ENCODE measurements at regions not wholly inside any gene's neighbourhood (a gene's known extent, or its start where the extent isn't known, plus 50 kb on each side); places are given as distances from the start of the nearest gene placed in this dataset.

DNA sequence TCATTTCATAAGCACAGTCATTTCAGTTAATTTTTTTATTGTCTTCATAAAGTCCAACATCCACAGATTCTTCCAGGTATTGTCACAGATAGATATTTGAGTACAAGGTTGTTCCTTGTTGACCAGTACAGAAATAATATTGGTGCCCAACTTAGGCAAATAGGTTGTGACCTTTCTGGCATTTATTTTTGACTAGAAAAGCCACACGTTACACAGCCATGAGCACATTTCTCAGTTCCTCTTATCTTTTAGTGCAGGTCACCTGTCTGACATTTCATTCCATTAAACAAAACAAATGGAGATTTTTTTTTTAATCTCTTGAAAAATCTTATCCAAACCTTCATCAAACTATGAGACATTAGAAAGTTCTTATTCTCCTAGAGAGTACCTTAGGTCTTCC lies 428.8 kb downstream of the ZNF521 start:
- TF ChIP-seq, protein P1, sequence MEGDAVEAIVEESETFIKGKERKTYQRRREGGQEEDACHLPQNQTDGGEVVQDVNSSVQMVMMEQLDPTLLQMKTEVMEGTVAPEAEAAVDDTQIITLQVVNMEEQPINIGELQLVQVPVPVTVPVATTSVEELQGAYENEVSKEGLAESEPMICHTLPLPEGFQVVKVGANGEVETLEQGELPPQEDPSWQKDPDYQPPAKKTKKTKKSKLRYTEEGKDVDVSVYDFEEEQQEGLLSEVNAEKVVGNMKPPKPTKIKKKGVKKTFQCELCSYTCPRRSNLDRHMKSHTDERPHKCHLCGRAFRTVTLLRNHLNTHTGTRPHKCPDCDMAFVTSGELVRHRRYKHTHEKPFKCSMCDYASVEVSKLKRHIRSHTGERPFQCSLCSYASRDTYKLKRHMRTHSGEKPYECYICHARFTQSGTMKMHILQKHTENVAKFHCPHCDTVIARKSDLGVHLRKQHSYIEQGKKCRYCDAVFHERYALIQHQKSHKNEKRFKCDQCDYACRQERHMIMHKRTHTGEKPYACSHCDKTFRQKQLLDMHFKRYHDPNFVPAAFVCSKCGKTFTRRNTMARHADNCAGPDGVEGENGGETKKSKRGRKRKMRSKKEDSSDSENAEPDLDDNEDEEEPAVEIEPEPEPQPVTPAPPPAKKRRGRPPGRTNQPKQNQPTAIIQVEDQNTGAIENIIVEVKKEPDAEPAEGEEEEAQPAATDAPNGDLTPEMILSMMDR (conservative IDR thresholded peaks at IDR 0.05; ENCODE audit: low read depth, low read length), result no peak
- DNase-seq (ENCODE audit: low read depth), result no peak
- H3K4me3 ChIP-seq (ENCODE audit: low read length), result no peak overlapping the region

DNA sequence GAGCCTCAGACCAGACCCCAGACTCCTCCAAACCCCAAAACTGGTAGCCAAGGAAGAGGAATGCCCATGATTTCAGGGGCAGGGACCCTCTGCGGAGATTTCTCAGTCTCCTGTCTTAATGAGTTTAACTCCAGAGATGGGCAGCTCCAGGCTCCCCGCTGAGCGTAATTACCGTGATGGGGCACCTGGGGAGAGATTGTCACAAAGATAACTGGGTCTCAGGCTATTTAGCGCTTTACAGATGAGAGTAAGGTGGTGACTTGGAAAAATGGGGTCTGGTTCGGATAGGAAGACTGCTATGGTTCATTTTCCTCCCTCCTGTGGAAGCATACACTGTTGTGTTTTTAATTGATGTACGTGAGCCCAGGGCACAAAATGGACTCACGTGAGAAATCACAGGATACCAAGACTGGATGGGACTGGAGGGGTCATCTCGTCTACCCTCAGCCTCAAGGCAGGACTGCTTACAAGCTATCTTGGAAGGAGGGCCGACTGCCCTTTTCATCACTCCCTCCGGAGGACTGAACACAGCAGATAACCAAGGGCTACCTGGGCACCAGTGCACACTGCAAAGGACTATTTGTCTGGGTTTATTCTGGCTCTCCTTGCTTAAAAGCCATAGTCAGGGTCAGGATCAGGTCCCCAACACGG lies 427.8 kb downstream of the ZNF521 start:
- no peak overlapping the region for H3K4me3 ChIP-seq (ENCODE audit: low read length)
- no peak for DNase-seq (ENCODE audit: low read depth)
- TF ChIP-seq, protein P1 (conservative IDR thresholded peaks at IDR 0.05; ENCODE audit: low read depth, low read length), result no peak

DNA sequence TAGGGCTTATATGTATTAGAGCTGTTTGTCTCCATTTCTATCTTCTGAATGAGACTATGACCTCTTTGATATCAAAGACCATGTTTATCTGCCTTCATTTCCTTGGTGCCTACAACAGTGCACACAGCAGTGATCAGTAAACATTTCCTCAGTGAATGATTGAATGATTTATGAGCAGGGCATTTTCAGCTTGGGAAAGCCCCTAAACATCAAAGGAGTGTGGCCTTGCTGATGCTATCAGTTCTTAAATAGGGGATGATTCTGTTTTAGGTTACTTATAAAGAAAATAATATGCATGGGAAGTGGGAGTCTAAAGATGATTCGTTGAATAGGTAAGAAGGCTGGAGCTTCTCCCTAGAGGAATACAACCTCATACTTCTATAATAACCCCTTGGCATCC lies 425.3 kb downstream of the ZNF521 start:
- H3K4me3 ChIP-seq (ENCODE audit: low read length), result no peak overlapping the region
- TF ChIP-seq, protein P1 (conservative IDR thresholded peaks at IDR 0.05; ENCODE audit: low read depth, low read length), result no peak
- no peak for DNase-seq (ENCODE audit: low read depth)

DNA sequence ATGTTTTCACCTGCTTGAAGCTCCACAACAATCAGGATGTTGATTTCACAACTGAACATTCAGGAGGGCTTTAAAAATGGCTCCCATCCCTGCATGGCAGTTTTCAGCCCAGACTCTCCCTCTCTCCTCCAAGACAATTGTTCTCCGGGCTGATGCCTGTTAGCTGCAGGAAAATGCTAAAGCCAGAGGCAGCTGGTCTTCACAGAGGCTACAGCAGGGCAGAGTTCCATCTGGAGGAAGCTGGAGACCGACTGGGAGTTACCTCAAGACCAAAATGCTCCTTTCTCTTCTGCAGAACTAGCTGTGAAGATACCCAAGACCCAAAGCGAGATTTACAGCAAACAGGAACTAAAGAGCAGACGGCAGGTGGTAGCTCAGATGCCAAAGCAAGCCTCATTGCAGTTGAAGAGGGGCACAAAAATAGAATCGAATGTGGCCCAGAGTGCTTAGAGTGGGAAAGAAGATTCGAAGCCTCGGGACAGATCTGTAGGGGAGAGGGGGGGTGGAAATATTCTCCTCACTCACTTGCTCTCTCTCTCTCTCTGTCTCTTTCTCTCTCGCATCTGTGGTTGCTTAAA lies 423.6 kb downstream of the ZNF521 start:
- DNase-seq (ENCODE audit: low read depth), result no peak
- H3K4me3 ChIP-seq (ENCODE audit: low read length), result no peak overlapping the region
- TF ChIP-seq, protein P1 (conservative IDR thresholded peaks at IDR 0.05; ENCODE audit: low read depth, low read length), result no peak

DNA sequence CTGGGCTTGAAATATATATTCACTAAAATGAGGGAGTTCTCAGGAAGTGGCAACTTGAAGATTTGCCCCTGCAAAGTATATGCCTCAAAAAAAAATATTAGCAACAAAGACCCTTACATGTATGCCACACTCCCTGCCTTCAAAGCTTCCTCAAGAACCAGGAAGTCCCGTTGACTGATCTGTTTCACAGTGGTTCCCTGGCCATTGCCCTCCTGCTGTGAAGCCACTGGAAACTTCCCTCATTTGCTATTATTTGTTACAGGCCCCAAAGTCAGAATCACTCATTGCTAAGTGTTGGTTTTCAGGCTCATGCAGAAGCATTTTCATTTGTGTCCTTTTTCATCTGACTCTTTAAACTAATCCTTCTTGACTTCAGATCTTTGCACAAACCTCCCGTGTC lies 421.5 kb downstream of the ZNF521 start:
- no peak for DNase-seq (ENCODE audit: low read depth)
- TF ChIP-seq, protein P1 (conservative IDR thresholded peaks at IDR 0.05; ENCODE audit: low read depth, low read length), result no peak
- H3K4me3 ChIP-seq (ENCODE audit: low read length), result no peak overlapping the region

DNA sequence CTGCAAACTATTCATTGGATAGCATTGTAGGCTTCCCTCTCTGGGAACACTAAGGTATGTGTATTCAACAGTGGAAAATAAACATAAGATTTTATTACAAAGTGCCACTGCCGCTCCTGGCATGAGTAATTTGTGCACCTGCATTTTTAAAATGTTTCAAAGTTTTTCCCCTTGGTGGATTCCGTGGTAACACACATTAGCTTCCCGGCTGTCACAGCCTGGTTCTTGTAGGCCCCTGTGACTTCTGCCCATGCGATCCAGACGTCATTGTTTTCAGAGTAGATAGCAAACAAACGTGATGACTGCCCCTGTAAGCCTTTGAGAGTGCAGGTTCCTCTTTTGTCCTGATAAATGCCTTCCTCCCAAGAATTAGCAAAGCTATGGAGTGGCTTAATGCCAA lies 421.0 kb downstream of the ZNF521 start:
- no peak overlapping the region for H3K4me3 ChIP-seq (ENCODE audit: low read length)
- DNase-seq (ENCODE audit: low read depth), result peak; percentile 61
- TF ChIP-seq, protein P1 (conservative IDR thresholded peaks at IDR 0.05; ENCODE audit: low read depth, low read length), result no peak

DNA sequence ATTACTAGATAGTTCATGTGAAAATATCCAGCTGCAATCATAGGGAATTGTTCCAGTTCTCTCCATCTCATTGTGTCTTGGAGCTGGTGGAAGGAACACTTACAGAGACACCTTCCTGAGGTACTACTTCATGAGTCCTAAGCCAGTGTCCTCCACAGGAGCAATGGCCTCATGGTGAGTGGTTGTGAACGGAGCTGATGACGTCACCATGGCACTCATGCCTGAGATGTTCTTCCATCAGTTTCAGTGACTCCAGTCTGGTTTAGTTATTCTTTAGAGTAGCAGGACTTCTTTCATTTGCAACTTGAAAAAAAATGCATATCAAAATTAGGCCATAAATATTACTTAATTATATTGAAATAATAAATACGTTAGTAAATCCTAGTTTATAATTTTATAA lies 418.6 kb downstream of the ZNF521 start:
- no peak overlapping the region for H3K4me3 ChIP-seq (ENCODE audit: low read length)
- DNase-seq (ENCODE audit: low read depth), result no peak
- TF ChIP-seq, protein P1 (conservative IDR thresholded peaks at IDR 0.05; ENCODE audit: low read depth, low read length), result no peak

Measured in retinal pigment epithelial cell (primary cell).